Endothelial cell of umbilical vein (primary cell): ENCODE measurements at regions not wholly inside any gene's neighbourhood (a gene's known extent, or its start where the extent isn't known, plus 50 kb on each side); places are given as distances from the start of the nearest gene placed in this dataset.

Source experiments
- BruUV-seq: library from RNA; stranded (reverse); fragments of 400-500 nt; replicated peaks from 2 replicates; lab custom pipeline; 2021; lab: Mats Ljungman, UMichigan
- CTCF ChIA-PET: fragments of 300-600, 350-600 bp; sonication (Branson Sonifier 250); formaldehyde crosslinking; loops from one replicate; lab custom pipeline; 2021; ENCODE audit warnings: antibody characterized with exemption, inconsistent platforms; lab: Charles Lee
- POLR2A ChIA-PET: fragments of 300-600, 350-600 bp; sonication (Branson Sonifier 250); formaldehyde crosslinking; loops from one replicate; lab custom pipeline; 2021; ENCODE audit warnings: antibody characterized with exemption, inconsistent platforms; lab: Charles Lee
- DNase-seq: peaks from one replicate; pipeline ENCODE4 v3.0.0-alpha.2; 2011; ENCODE audit warnings: low read depth, low spot score
- FAIRE-seq: peaks from 2 replicates; lab custom pipeline; 2011; peaks lifted over from hg19 to GRCh38; lab: Jason Lieb, UNC
- H2AFZ ChIP-seq: 2 replicates; pipeline ENCODE4 v1.6.0; 2012; ENCODE audit warnings: low read depth, low read length, control low read depth, inconsistent platforms
- H3K27ac ChIP-seq: 2 replicates; pipeline ENCODE4 v1.5.1; 2011; ENCODE audit warnings: low read depth, mild to moderate bottlenecking, control low read depth, low read length, moderate library complexity; ENCODE audit not compliant: insufficient read depth
- H3K27me3 ChIP-seq, 2 experiments: 2 replicates each; pipeline versions ENCODE4 v1.6.0 to v1.6.1; 2011; ENCODE audit warnings: low read length in 2 of 2, mixed read lengths in 1 of 2; ENCODE audit not compliant: control insufficient read depth in 2 of 2, insufficient read depth in 2 of 2
- H3K36me3 ChIP-seq, 2 experiments: 2 replicates in 1 of 2; 3 replicates in 1 of 2; pipeline ENCODE4 v1.5.1; 2011; ENCODE audit warnings: low read length in 2 of 2, mild to moderate bottlenecking in 1 of 2, moderate library complexity in 1 of 2; ENCODE audit not compliant: control insufficient read depth in 2 of 2, insufficient read depth in 2 of 2; ENCODE audit errors: extremely low read depth in 1 of 2
- H3K4me1 ChIP-seq: 3 replicates; pipeline ENCODE4 v1.5.1; 2011; ENCODE audit warnings: mild to moderate bottlenecking, low read length; ENCODE audit not compliant: control insufficient read depth, insufficient read depth; ENCODE audit errors: extremely low read depth
- H3K4me2 ChIP-seq: 2 replicates; pipeline ENCODE4 v1.6.1; 2011; ENCODE audit warnings: low read length, control low read depth, mixed read lengths; ENCODE audit not compliant: insufficient read depth
- H3K4me3 ChIP-seq, 3 experiments: fragments of 200-600 bp in 1 of 3; sonication (generic), shearing (Covaris generic) in 1 of 3; replicated peaks in 1 of 3; 2 replicates each; pipeline ENCODE4 v1.5.1; 2011 to 2016; ENCODE audit warnings: control low read depth in 3 of 3, low read length in 3 of 3, mild to moderate bottlenecking in 2 of 3, inconsistent platforms in 1 of 3, low read depth in 1 of 3, moderate library complexity in 1 of 3; ENCODE audit not compliant: insufficient read depth in 1 of 3
- H3K79me2 ChIP-seq: 2 replicates; pipeline ENCODE4 v1.6.0; 2012; ENCODE audit warnings: low read length, inconsistent platforms; ENCODE audit not compliant: control insufficient read depth, insufficient read depth
- H3K9ac ChIP-seq: replicated peaks from 2 replicates; pipeline ENCODE3; 2011; ENCODE audit warnings: low read length, control low read depth; ENCODE audit not compliant: insufficient read depth; ENCODE audit errors: extremely low read depth
- H3K9me1 ChIP-seq: replicated peaks from 3 replicates; pipeline ENCODE4 v1.6.0; 2011; ENCODE audit warnings: mild to moderate bottlenecking, low read length; ENCODE audit not compliant: control insufficient read depth, insufficient read depth; ENCODE audit errors: extremely low read depth
- H3K9me3 ChIP-seq: replicated peaks from 2 replicates; pipeline ENCODE4 v1.5.1; 2012; ENCODE audit warnings: low read length, inconsistent platforms; ENCODE audit not compliant: control insufficient read depth, insufficient read depth
- H4K20me1 ChIP-seq: replicated peaks from 2 replicates; pipeline ENCODE3; 2011; ENCODE audit warnings: mild to moderate bottlenecking, low read length; ENCODE audit not compliant: control insufficient read depth, insufficient read depth; ENCODE audit errors: extremely low read depth
- EZH2 ChIP-seq: IDR thresholded peaks from 2 replicates; pipeline ENCODE4 v1.6.1; 2012; ENCODE audit warnings: borderline replicate concordance, low read depth, mild to moderate bottlenecking, moderate library complexity, low read length, inconsistent platforms; ENCODE audit not compliant: severe bottlenecking
- FOS ChIP-seq: IDR thresholded peaks from 2 replicates; pipeline ENCODE4 v1.6.1; 2011; ENCODE audit warnings: mild to moderate bottlenecking, low read length, moderate library complexity, borderline replicate concordance; ENCODE audit not compliant: insufficient read depth
- GATA2 ChIP-seq: IDR thresholded peaks from 2 replicates; pipeline ENCODE4 v1.7.0; 2011; ENCODE audit warnings: low read depth, mild to moderate bottlenecking, moderate library complexity, mixed read lengths, low read length; ENCODE audit not compliant: insufficient read length, insufficient read depth
- JUN ChIP-seq: IDR thresholded peaks from 2 replicates; pipeline ENCODE4 v1.6.1; 2011; ENCODE audit warnings: borderline replicate concordance, low read depth; ENCODE audit not compliant: insufficient read length, insufficient read depth
- MAX ChIP-seq: IDR thresholded peaks from 2 replicates; pipeline ENCODE4 v1.6.1; 2011; ENCODE audit not compliant: insufficient read depth, insufficient read length
- MYC ChIP-seq: IDR thresholded peaks from one replicate; pipeline ENCODE4 v1.6.1; 2011; ENCODE audit warnings: mild to moderate bottlenecking, low read depth, low read length
- POLR2A ChIP-seq: IDR thresholded peaks from 2 replicates; pipeline ENCODE4 v1.6.1; 2012; ENCODE audit warnings: low read depth, mild to moderate bottlenecking, control low read depth, low read length
- POLR2AphosphoS5 ChIP-seq: IDR thresholded peaks from 2 replicates; pipeline ENCODE4 v1.6.1; 2012; ENCODE audit warnings: low read depth, mild to moderate bottlenecking, control low read depth, low read length, moderate library complexity; ENCODE audit not compliant: insufficient read depth
- dilution Hi-C: fragments of 300-500 bp; cut with MboI; formaldehyde crosslinking; loops from one replicate; pipeline ENCODE4 v1.15.0; 2019; ENCODE audit warnings: low sequenced_read_pairs; ENCODE audit not compliant: extremely low pct_ligation_motif_present
- intact Hi-C: fragments of 100-400 bp; cut with micrococcal nuclease; formaldehyde crosslinking; loops from one replicate; pipeline ENCODE4 v1.10.0; 2022
- TF ChIP-seq, protein P1 (sequence below), 2 donors: IDR thresholded peaks; 1 replicate in 1 of 2; 2 replicates in 1 of 2; pipeline ENCODE4 v1.5.1; 2011; ENCODE audit warnings: low read length in 2 of 2, mild to moderate bottlenecking in 2 of 2, moderate library complexity in 2 of 2, control low read depth in 1 of 2, inconsistent platforms in 1 of 2, low read depth in 1 of 2; ENCODE audit not compliant: insufficient read depth in 1 of 2; ENCODE audit errors: extremely low read depth in 1 of 2

DNA sequence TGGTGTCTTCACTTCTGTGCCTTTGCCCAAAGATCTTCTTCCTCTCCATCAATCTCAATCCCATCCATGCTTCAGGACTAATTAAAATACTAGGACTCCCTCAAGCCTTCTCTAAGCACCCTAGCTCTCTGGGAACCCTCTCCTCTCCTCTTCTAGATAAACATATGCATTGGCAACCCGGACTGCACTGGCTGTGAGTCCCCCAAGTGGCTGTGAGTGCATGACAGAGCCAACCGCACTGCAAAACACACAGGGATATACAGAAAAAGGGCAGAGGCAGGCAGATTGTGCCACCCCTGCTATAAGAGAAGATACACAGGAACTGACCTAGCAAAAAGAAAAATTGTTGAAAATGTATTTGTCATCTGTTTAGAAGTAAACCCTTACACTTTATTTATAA lies 457.1 kb downstream of the MFSD1 start:
- FAIRE-seq (no peak), DNase-seq (no peak)
- no peak overlapping the region for H3K27ac ChIP-seq
- no peaks in the 10 kb centered on the region for H3K9me3 ChIP-seq
- dilution Hi-C loops: loop anchor here (25.0 kb wide), 1 partner anchor 347 kb away; no protein-coding TSS in a partner anchor
- H3K9ac ChIP-seq: no peak overlapping the region
- H3K79me2 ChIP-seq: no peaks in the 10 kb centered on the region
- H2AFZ ChIP-seq: no peak overlapping the region
- intact Hi-C loops: no loop called here
- H3K27me3 ChIP-seq: peaks cover 2 to 21% of the 10 kb centered on the region in 2 experiments
- no peaks in the 10 kb centered on the region for H4K20me1 ChIP-seq
- TF ChIP-seq, protein P1, sequence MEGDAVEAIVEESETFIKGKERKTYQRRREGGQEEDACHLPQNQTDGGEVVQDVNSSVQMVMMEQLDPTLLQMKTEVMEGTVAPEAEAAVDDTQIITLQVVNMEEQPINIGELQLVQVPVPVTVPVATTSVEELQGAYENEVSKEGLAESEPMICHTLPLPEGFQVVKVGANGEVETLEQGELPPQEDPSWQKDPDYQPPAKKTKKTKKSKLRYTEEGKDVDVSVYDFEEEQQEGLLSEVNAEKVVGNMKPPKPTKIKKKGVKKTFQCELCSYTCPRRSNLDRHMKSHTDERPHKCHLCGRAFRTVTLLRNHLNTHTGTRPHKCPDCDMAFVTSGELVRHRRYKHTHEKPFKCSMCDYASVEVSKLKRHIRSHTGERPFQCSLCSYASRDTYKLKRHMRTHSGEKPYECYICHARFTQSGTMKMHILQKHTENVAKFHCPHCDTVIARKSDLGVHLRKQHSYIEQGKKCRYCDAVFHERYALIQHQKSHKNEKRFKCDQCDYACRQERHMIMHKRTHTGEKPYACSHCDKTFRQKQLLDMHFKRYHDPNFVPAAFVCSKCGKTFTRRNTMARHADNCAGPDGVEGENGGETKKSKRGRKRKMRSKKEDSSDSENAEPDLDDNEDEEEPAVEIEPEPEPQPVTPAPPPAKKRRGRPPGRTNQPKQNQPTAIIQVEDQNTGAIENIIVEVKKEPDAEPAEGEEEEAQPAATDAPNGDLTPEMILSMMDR (IDR thresholded peaks at IDR 0.05; ENCODE audit: extremely low read depth in 1 of 2, insufficient read depth in 1 of 2, low read depth in 1 of 2, low read length in 2 of 2): no peak
- TF ChIP-seq POLR2A: no peak
- no peak for TF ChIP-seq MYC
- TF ChIP-seq JUN: no peak
- no peak for TF ChIP-seq POLR2AphosphoS5
- TF ChIP-seq EZH2: no peak
- TF ChIP-seq FOS: no peak
- no peak for TF ChIP-seq MAX
- no peak for TF ChIP-seq GATA2
- H3K4me2 ChIP-seq: no peak overlapping the region
- ChIA-PET CTCF (interaction anchor here (0.9 to 7.8 kb wide), 20 partner anchors 7 to 730 kb away, joined by 3 to 249 read pairs (median 6); partner anchors contain the start of genes IL12A and MFSD1), POLR2A (no interaction called here)
- no peak overlapping the region for H3K4me3 ChIP-seq
- H3K4me1 ChIP-seq: no peaks in the 10 kb centered on the region
- no TSS peak for BruUV-seq
- no peaks in the 10 kb centered on the region for H3K9me1 ChIP-seq
- no peaks in the 10 kb centered on the region for H3K36me3 ChIP-seq
